ENCODE measurements at regions not wholly inside any gene's neighbourhood (a gene's known extent, or its start where the extent isn't known, plus 50 kb on each side); places are given as distances from the start of the nearest gene placed in this dataset.

DNA sequence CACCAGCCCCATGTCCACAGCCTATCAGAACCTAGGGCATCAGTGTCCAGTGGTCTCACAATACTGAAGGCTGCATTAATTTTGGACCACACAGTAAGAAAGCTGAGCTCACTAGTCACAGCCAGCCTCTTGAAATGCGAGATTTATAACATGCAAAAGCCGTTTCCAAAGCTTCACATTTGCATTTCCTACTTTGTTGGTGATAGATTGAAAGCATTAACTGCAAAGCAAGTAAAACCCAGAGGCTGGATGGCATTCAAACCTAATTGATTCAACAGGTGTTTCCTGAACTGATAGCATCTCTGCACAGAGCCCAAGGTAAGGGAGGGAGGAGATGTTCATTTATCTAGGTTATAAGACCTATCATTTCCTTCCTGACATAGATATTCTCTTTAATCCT lies 410.1 kb downstream of the OMA1 start:
- no peak for TF ChIP-seq CTCF (IDR thresholded peaks at IDR 0.05; ENCODE audit: insufficient read depth, low read length, poor library complexity, severe bottlenecking)
- no peak for TF ChIP-seq EZH2phosphoT487 (conservative IDR thresholded peaks at IDR 0.05; ENCODE audit: low read length)
